Neural progenitor cell (in vitro differentiated cells): ENCODE measurements at regions not wholly inside any gene's neighbourhood (a gene's known extent, or its start where the extent isn't known, plus 50 kb on each side); places are given as distances from the start of the nearest gene placed in this dataset.

Experiments used
- DNase-seq: peaks from one replicate; pipeline ENCODE4 v3.0.0-alpha.2; 2016; ENCODE audit warnings: low spot score
- H2AFZ ChIP-seq: fragments of 200-600 bp; sonication (generic); replicated peaks from 2 replicates; pipeline ENCODE4 v1.6.1; 2016; ENCODE audit warnings: antibody characterized with exemption
- H3F3A ChIP-seq: fragments of 200-600 bp; sonication (generic); 2 replicates; pipeline ENCODE4 v1.6.1; 2016; ENCODE audit warnings: antibody characterized with exemption, low read depth
- H3K27ac ChIP-seq: fragments of 200-600 bp; sonication (generic); 2 replicates; pipeline ENCODE4 v1.5.1; 2016; ENCODE audit warnings: mild to moderate bottlenecking
- H3K27me3 ChIP-seq: fragments of 200-600 bp; sonication (generic); 2 replicates; pipeline ENCODE4 v1.6.1; 2016; ENCODE audit warnings: mild to moderate bottlenecking, moderate library complexity
- H3K36me3 ChIP-seq: fragments of 200-600 bp; sonication (generic); 2 replicates; pipeline ENCODE4 v1.5.1; 2016
- H3K4me1 ChIP-seq: fragments of 200-600 bp; sonication (generic); 2 replicates; pipeline ENCODE4 v1.6.1; 2016; ENCODE audit warnings: mixed run types
- H3K4me2 ChIP-seq: fragments of 200-600 bp; sonication (generic); 2 replicates; pipeline ENCODE4 v1.6.1; 2016
- H3K4me3 ChIP-seq: fragments of 200-600 bp; sonication (generic); 2 replicates; pipeline ENCODE4 v1.5.1; 2016
- H3K79me2 ChIP-seq: fragments of 200-600 bp; sonication (generic); 2 replicates; pipeline ENCODE4 v1.6.1; 2016; ENCODE audit warnings: low read depth
- H3K9ac ChIP-seq: fragments of 200-600 bp; sonication (generic); 2 replicates; pipeline ENCODE4 v1.6.1; 2016
- H3K9me3 ChIP-seq: fragments of 200-600 bp; sonication (generic); 2 replicates; pipeline ENCODE4 v1.5.1; 2016; ENCODE audit warnings: low read depth
- H4K20me1 ChIP-seq: fragments of 200-600 bp; sonication (generic); 2 replicates; pipeline ENCODE4 v1.6.1; 2016; ENCODE audit warnings: low read depth
- H3K27ac Mint-ChIP-seq: 3 replicates; pipeline ENCODE4 v1.8.0; 2021; ENCODE audit warnings: mixed read lengths
- H3K27me3 Mint-ChIP-seq: 2 replicates; pipeline ENCODE4 v1.8.0; 2022; ENCODE audit warnings: low read depth, mild to moderate bottlenecking, inconsistent platforms, moderate library complexity, mixed read lengths; ENCODE audit not compliant: insufficient read depth
- H3K36me3 Mint-ChIP-seq: 3 replicates; pipeline ENCODE4 v1.8.0; 2021; ENCODE audit warnings: mixed read lengths
- H3K4me1 Mint-ChIP-seq: 3 replicates; pipeline ENCODE4 v1.8.0; 2021; ENCODE audit warnings: mixed read lengths
- H3K4me3 Mint-ChIP-seq: 3 replicates; pipeline ENCODE4 v1.8.0; 2021; ENCODE audit warnings: mild to moderate bottlenecking, moderate library complexity, mixed read lengths
- H3K9me3 Mint-ChIP-seq: 3 replicates; pipeline ENCODE4 v1.8.0; 2020; ENCODE audit warnings: mixed read lengths
- CTCF ChIP-seq: fragments of 200-600 bp; sonication (generic); IDR thresholded peaks from 2 replicates; pipeline ENCODE4 v1.5.1; 2017; ENCODE audit warnings: antibody characterized with exemption, mild to moderate bottlenecking
- EZH2 ChIP-seq: fragments of 200-600 bp; sonication (generic); IDR thresholded peaks from 2 replicates; pipeline ENCODE4 v1.6.1; 2017; ENCODE audit warnings: antibody characterized with exemption, mild to moderate bottlenecking, moderate library complexity
- EZH2phosphoT487 ChIP-seq: fragments of 200-600 bp; sonication (generic); IDR thresholded peaks from 2 replicates; pipeline ENCODE4 v1.6.1; 2017; ENCODE audit warnings: antibody characterized with exemption

- Histone ChIP-seq H3K27ac (no peak overlapping the region), H2AFZ (no peak overlapping the region), H4K20me1 (no peaks in the 10 kb centered on the region), H3K4me1 (no peaks in the 10 kb centered on the region), H3K9me3 (no peaks in the 10 kb centered on the region), H3K79me2 (no peaks in the 10 kb centered on the region), H3K36me3 (no peaks in the 10 kb centered on the region), H3K4me2 (no peak overlapping the region), H3F3A (no peaks in the 10 kb centered on the region), H3K4me3 (no peak overlapping the region), H3K27me3 (no peaks in the 10 kb centered on the region), H3K9ac (no peak overlapping the region)
- peaks cover 18% of the 10 kb centered on the region for H3K4me1 Mint-ChIP-seq
- H3K36me3 Mint-ChIP-seq = no peaks in the 10 kb centered on the region
- peaks cover 5% of the 10 kb centered on the region for H3K27me3 Mint-ChIP-seq
- H3K9me3 Mint-ChIP-seq = peaks cover 4% of the 10 kb centered on the region
- TF ChIP-seq CTCF (no peak), EZH2 (no peak), EZH2phosphoT487 (no peak)
- H3K27ac Mint-ChIP-seq = no peak overlapping the region
- no peak overlapping the region for H3K4me3 Mint-ChIP-seq
- DNase-seq = no peak
These were observed 476.5 kb downstream of the NKX6-1 start for GRCh38 chr4:84022564-84022963.

GRCh38 chr4:84019626-84020025 is 479.5 kb downstream of the NKX6-1 start:
- Histone ChIP-seq H3K27ac (no peak overlapping the region), H3F3A (no peaks in the 10 kb centered on the region), H3K4me3 (no peak overlapping the region), H3K9me3 (no peaks in the 10 kb centered on the region), H3K9ac (no peak overlapping the region), H3K36me3 (no peaks in the 10 kb centered on the region), H3K4me2 (no peak overlapping the region), H3K27me3 (no peaks in the 10 kb centered on the region), H3K79me2 (no peaks in the 10 kb centered on the region), H3K4me1 (no peaks in the 10 kb centered on the region), H2AFZ (no peak overlapping the region), H4K20me1 (no peaks in the 10 kb centered on the region)
- Mint-ChIP-seq H3K36me3 (no peaks in the 10 kb centered on the region), H3K27ac (no peak overlapping the region), H3K27me3 (peaks cover 4% of the 10 kb centered on the region), H3K4me3 (no peak overlapping the region), H3K9me3 (no peaks in the 10 kb centered on the region), H3K4me1 (peaks cover 15% of the 10 kb centered on the region)
- TF ChIP-seq EZH2phosphoT487 = no peak
- TF ChIP-seq EZH2 = no peak
- no peak for TF ChIP-seq CTCF
- DNase-seq = no peak

GRCh38 chr4:84003046-84003445 is 467.1 kb downstream of the GPAT3 start:
- Histone ChIP-seq H3F3A (no peaks in the 10 kb centered on the region), H2AFZ (no peak overlapping the region), H3K9me3 (no peaks in the 10 kb centered on the region), H3K4me3 (no peak overlapping the region), H3K4me2 (no peak overlapping the region), H3K36me3 (no peaks in the 10 kb centered on the region), H3K4me1 (no peaks in the 10 kb centered on the region), H4K20me1 (no peaks in the 10 kb centered on the region), H3K27me3 (no peaks in the 10 kb centered on the region), H3K79me2 (no peaks in the 10 kb centered on the region), H3K9ac (no peak overlapping the region), H3K27ac (no peak overlapping the region)
- Mint-ChIP-seq H3K36me3 (no peaks in the 10 kb centered on the region), H3K9me3 (no peaks in the 10 kb centered on the region), H3K27ac (no peak overlapping the region), H3K4me1 (peaks cover 9% of the 10 kb centered on the region), H3K27me3 (no peaks in the 10 kb centered on the region), H3K4me3 (no peak overlapping the region)
- DNase-seq = no peak
- TF ChIP-seq EZH2phosphoT487 (no peak), EZH2 (no peak), CTCF (no peak)
